NB4 (cell line): ENCODE measurements at regions not wholly inside any gene's neighbourhood (a gene's known extent, or its start where the extent isn't known, plus 50 kb on each side); places are given as distances from the start of the nearest gene placed in this dataset.

Experiments
- DNase-seq: peaks from one replicate; pipeline ENCODE4 v3.0.0; 2010; ENCODE audit warnings: low read depth
- H3K4me3 ChIP-seq: one replicate; pipeline ENCODE4 v1.5.1; 2011; ENCODE audit warnings: mild to moderate bottlenecking, low read depth, low read length, moderate library complexity
- MYC ChIP-seq: IDR thresholded peaks from 2 replicates; pipeline ENCODE4 v1.6.1; 2011; ENCODE audit warnings: low read depth, low read length
- POLR2A ChIP-seq: IDR thresholded peaks from 2 replicates; pipeline ENCODE4 v1.6.1; 2011; ENCODE audit warnings: mild to moderate bottlenecking; ENCODE audit not compliant: insufficient read length; ENCODE audit errors: extremely low read depth
- TF ChIP-seq, protein P1 (sequence below): IDR thresholded peaks from 2 replicates; pipeline ENCODE4 v1.6.1; 2011; ENCODE audit warnings: low read depth, low read length
- TF ChIP-seq, protein P2 (sequence below): IDR thresholded peaks from one replicate; pipeline ENCODE4 v1.5.1; 2012; ENCODE audit warnings: low read depth, low read length

DNA sequence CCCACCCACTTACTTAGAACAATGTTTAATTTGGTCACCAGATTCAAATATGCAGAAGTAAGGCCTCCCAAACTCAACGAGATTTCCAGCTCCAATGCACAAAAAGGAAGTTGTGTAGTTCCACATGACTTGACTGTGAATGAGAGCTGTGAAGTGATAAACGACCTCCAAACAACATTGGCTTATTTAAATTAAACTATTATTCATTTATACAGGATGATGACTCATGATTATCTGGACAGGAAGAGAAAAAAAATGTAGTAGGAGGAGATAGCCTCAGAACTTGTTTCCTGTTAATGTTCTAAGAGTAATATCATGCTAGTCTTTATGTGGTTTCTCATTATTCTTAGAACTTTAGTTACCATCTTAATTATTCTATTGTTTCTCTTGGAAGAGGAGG is 237.3 kb downstream of the C1D start:
- TF ChIP-seq, protein P1, sequence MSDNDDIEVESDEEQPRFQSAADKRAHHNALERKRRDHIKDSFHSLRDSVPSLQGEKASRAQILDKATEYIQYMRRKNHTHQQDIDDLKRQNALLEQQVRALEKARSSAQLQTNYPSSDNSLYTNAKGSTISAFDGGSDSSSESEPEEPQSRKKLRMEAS = no peak
- TF ChIP-seq, protein P2, sequence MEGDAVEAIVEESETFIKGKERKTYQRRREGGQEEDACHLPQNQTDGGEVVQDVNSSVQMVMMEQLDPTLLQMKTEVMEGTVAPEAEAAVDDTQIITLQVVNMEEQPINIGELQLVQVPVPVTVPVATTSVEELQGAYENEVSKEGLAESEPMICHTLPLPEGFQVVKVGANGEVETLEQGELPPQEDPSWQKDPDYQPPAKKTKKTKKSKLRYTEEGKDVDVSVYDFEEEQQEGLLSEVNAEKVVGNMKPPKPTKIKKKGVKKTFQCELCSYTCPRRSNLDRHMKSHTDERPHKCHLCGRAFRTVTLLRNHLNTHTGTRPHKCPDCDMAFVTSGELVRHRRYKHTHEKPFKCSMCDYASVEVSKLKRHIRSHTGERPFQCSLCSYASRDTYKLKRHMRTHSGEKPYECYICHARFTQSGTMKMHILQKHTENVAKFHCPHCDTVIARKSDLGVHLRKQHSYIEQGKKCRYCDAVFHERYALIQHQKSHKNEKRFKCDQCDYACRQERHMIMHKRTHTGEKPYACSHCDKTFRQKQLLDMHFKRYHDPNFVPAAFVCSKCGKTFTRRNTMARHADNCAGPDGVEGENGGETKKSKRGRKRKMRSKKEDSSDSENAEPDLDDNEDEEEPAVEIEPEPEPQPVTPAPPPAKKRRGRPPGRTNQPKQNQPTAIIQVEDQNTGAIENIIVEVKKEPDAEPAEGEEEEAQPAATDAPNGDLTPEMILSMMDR = no peak
- TF ChIP-seq MYC = no peak
- no peak for TF ChIP-seq POLR2A
- no peak overlapping the region for H3K4me3 ChIP-seq
- no peak for DNase-seq

DNA sequence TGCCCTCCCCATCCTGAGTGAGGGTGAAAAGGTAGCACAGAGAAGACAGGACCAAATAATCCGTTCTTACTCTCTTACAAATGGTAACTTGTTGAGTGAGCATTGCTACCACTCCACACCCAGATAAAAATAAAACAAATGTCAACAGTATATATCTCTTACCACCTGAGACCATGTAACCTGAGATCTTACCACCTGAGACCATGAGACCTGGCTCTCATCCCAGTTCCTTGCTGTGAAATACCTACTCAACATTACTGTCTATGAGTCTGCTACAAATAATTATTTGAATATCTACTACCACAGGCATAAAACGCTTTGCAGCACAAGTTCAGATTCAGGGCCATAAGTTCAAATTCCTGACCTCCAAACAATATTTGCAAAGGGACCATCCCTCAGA is 234.7 kb downstream of the C1D start:
- TF ChIP-seq, protein P2 = no peak
- TF ChIP-seq, protein P1 = no peak
- TF ChIP-seq POLR2A = no peak
- TF ChIP-seq MYC = no peak
- no peak overlapping the region for H3K4me3 ChIP-seq
- no peak for DNase-seq

DNA sequence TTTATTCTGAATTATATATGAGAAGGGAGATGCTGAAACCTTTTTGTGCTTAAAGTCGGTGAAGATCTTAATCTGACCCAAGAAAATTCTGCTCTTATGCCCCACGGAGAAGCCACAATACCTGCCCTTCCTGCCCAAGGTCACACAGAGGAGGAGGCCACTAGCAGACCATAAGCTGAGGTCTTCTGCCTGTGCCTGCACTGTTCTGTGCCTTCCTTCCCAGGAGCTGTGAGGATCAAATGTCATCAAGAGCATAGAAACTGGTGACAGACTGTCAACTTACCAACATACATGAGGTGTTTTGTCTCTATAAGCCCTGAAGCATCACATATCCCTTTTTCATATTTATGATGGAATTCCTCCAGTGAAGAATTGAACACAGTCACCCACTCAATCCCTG is 233.3 kb downstream of the C1D start:
- no peak for DNase-seq
- no peak overlapping the region for H3K4me3 ChIP-seq
- no peak for TF ChIP-seq POLR2A
- TF ChIP-seq, protein P1 = no peak
- no peak for TF ChIP-seq MYC
- TF ChIP-seq, protein P2 = no peak

- no peak overlapping the region for H3K4me3 ChIP-seq
- no peak for DNase-seq
- TF ChIP-seq, protein P1 = no peak
- TF ChIP-seq, protein P2 = no peak
- TF ChIP-seq POLR2A (no peak), MYC (no peak)
These were observed 229.2 kb downstream of the C1D start for GRCh38 chr2:67833632-67834031.

DNA sequence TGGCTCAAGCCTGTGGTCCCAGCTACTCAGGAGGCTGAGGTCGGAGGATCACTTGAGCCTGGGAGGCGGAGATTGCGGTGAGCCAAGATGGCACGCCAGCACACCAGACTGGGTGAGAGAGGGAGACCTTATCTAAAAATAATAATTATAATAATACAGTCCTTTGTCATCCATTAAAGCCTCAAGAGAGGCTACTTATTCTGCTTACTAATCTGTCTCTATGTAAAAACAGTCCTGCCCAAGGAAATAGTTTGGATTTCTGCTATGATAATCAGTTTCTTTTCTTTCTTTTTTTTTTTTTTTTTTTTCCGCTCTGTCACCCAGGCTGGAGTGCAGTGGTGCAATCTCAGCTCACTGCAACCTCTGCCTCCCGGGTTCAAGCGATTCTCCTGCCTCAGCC is 228.3 kb downstream of the C1D start:
- no peak for TF ChIP-seq POLR2A
- TF ChIP-seq, protein P2 = no peak
- TF ChIP-seq, protein P1 = no peak
- no peak for TF ChIP-seq MYC
- H3K4me3 ChIP-seq = no peak overlapping the region
- no peak for DNase-seq

GRCh38 chr2:67835266-67835665 is 227.5 kb downstream of the C1D start:
- no peak overlapping the region for H3K4me3 ChIP-seq
- TF ChIP-seq, protein P2 = no peak
- TF ChIP-seq POLR2A = no peak
- TF ChIP-seq, protein P1 = no peak
- TF ChIP-seq MYC = no peak
- no peak for DNase-seq
